GM19397 (cell line): ENCODE measurements at regions not wholly inside any gene's neighbourhood (a gene's known extent, or its start where the extent isn't known, plus 50 kb on each side); places are given as distances from the start of the nearest gene placed in this dataset.

Experiments used
- ATAC-seq: cut with Tn5 transposase; IDR thresholded peaks from one replicate; pipeline ENCODE4 v1.9.1; 2021; ENCODE audit warnings: mild to moderate bottlenecking, moderate library complexity; ENCODE audit not compliant: unreplicated experiment

DNA sequence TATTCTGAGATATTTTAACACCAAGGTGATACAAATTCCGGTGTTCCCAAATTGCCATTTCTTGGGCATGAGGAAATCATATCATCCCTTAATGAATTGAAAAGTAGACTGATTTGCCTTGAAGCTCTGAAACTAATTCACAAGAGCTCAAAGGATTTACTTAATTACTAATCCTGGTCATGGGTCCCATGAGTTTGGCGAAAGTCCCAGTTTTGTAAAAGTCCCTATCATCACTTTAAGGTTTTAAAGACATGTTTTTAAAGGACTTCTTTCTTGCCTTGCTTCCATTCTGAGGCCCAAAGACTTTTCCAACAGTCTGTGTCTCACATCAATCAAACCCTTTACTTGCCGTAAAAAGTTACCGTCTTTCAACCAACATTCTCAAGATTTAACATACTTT is 377.9 kb downstream of the DNAJB9 start:
- ATAC-seq: no peak

GRCh38 chr7:108972004-108972403 is 402.3 kb downstream of the DNAJB9 start:
- no peak for ATAC-seq

DNA sequence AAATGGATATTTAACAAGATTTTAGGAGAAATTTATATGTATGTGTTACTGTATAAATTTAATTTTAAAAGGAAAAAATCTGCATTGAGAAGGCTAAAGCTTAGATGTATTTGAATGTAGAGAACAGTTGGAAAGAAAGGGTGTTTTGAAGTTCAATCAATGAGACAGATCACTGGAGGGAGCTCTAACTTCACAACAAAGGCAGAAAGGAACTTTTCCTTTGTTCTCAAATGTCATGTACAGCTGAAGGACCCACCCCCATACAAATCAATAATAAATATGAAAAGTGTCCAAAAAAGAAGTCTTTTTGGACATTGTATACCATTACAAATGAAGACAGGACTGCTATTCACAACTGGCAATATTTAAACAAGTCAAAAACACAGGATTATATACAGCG is 403.4 kb downstream of the DNAJB9 start:
- no peak for ATAC-seq

GRCh38 chr7:108974641-108975040 is 405.0 kb downstream of the DNAJB9 start:
- no peak for ATAC-seq

DNA sequence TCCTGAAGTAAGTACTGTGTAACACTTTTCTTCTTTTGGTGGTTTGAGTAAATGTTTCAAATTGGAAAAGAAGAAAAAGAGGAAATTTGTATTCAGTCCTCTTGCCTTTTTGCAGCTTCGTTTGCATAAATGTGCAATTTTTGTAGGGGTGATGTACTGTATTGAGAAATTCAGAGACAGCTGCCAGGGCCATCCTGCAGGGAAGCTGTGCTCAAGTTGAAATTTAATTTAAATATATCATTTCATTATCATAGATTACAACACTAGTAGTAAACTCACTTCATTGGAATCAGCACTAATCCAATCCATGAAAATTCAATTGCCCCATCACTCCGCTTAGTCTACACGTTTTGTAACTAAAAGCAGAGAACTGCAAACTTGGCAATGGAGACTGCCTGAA is 415.4 kb downstream of the DNAJB9 start:
- no peak for ATAC-seq

DNA sequence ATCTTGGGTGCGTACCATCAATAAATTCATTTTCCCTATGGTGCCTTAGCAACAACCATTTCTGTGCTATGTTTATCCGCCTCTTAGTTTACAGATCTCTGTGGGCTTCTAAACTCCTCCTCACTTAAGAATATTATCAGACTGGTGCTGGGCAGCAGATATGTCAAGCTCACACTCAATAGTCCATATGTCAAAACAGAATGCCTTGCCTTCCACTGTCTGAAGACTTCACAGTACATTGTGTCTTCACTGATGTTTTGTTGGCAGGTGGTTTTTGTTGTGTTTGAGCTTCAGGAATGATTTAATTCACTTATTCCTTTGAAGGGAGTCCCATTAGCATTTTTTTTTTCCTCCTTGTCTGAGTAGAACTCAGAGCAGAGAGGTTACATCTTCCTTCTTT is 419.6 kb downstream of the DNAJB9 start:
- no peak for ATAC-seq

- ATAC-seq: no peak
Measured at GRCh38 chr7:108997480-108997879, 427.8 kb downstream of the DNAJB9 start.

DNA sequence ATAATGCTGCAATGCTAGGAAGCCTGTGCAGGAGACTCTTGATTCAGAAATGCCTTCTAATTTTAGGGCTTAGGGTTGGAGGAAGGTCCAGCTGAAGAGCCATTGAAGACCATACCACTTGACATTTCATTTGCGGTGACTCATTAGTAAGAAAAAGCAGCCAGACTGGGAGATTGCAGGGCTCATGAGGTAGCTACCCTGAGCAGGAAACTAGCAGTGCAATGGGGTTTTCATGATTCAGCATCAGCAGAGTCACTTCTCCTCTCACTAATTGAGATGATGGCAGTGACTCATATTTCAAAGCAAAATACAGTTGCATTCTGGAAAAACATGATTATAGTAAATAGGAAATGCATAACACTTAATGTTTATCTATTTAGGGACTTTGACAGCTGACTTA is 434.1 kb downstream of the DNAJB9 start:
- ATAC-seq: no peak

DNA sequence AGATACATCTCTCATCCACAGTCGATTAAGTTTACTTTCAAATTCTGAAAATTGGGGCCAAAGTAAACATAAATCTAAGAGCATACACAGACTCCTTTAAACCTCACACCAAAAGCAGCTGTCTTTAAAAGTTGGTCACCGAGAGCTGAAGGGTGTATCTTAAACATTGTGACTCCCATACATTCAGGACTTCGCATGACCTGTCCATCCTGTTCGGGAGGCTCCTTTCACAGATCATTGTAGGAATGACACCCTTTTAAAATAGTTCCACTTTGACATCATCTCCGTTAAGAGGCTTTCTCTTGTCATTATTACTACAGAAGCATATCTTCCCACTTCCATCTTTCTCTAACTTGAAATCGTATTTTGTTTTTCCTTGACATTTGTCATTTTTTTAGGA is 440.0 kb downstream of the DNAJB9 start:
- no peak for ATAC-seq

DNA sequence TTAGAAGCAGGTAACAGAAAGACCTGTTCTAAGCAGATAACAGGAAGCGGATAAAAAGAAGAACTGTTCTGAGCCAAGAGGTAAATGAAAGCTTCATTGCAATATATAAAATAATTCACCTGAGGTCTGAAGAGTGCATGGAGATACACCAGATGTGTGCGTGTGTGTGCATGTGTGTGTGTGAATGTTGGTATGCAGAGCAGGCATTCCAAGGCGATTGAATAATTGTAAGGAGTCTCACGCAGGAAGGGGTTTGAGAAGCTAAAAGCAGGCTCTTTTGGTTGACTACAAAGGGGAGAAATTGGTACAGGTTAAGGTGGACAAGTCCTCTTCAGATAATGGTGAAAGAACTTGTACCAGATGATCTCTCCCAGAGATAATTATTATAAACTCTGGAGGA is 450.6 kb downstream of the DNAJB9 start:
- no peak for ATAC-seq

DNA sequence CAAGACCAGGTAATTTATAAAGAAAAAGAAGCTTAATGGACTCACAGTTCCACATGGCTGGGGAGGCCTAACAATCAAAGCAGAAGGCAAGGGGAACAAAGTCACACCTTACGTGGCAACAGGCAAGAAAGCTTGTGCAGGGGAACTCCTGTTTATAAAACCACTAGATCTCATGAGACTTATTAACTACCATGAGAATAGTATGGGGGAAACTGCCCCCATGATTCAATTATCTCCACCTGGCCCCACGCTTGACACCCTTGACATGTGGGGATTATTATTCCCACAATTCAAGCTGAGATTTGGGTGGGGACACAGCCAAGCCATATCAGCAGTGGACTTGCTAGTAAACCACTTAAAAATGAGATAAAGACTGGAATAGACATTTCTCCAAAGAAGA is 451.7 kb downstream of the DNAJB9 start:
- ATAC-seq: no peak

GRCh38 chr7:109029866-109030265 is 460.2 kb downstream of the DNAJB9 start:
- ATAC-seq: no peak

GRCh38 chr7:109044691-109045090 is 475.0 kb downstream of the DNAJB9 start:
- no peak for ATAC-seq

DNA sequence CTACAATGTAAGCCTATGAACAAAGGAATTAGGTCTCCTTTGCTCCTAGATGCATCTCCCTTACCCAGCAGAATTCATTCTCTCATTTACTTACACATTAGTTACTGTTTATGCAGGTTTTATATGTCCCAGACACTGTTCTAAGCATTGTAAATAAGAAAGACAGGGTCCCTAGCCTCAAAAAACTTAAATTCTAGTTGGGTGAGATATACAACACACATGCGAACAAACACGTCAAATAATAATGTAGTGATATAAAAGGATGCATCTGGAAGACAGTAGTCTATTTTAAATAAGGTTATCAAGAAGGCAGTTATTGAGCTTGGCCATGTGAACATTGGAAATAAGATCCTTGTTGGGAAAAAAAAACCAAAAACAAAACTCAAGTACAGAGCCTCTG is 479.7 kb downstream of the DNAJB9 start:
- no peak for ATAC-seq

DNA sequence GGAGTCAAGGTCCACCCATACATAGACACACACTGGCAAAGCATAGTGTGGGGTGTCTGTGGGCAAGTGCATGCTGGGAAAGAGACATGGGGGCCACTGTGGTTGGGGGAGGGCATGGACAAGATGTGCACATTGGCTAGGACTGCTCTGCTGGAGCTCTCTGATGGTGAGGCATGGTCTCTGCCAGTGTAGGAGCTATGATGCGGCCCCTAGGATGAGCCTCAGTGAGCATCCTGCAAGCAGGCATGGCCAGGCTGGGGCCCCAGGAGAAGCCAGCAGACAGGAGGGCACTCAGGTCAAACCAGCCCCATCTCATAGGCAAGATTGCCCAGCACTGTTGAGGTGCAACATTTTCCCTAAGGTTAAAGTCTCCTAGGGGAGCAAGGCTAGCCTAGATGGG is 489.4 kb downstream of the DNAJB9 start:
- ATAC-seq: no peak

DNA sequence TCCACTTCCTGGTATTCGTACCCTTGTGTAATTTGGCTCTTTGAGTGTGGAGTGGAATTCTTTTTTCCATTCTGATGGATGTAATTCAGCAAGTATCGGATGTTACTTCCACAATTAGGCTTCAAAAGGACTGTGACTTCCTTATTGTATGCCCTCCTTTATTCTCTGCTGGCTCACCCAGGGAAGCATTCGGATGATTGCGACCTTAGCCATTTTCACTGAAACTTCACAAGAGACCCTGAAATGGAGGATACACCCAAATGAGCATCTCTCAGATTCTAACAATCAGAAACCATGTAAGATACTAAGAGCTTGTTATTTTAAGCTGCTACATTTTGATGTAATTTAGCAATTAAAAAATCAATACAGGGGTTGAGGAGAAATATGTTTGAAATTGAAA is 493.1 kb downstream of the DNAJB9 start:
- no peak for ATAC-seq

DNA sequence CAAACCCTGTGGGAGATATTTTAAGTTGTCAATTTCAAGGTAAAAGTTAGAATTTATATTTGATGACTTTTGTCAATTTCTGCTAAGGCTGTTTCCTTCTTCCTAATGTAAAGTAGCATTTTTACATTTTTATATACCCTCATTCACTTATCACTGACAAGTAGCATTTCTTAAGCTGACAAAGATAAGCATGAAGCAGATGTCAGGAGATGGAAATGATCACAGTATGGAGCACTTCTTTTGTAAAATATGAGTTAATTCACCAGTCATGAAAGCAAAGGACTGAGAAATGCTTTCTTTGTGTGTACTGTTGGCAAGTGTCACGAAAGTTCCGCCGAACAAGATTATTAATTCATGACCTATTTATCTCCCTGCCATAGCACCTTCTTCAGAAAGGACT is 503.9 kb downstream of the DNAJB9 start:
- ATAC-seq: no peak

DNA sequence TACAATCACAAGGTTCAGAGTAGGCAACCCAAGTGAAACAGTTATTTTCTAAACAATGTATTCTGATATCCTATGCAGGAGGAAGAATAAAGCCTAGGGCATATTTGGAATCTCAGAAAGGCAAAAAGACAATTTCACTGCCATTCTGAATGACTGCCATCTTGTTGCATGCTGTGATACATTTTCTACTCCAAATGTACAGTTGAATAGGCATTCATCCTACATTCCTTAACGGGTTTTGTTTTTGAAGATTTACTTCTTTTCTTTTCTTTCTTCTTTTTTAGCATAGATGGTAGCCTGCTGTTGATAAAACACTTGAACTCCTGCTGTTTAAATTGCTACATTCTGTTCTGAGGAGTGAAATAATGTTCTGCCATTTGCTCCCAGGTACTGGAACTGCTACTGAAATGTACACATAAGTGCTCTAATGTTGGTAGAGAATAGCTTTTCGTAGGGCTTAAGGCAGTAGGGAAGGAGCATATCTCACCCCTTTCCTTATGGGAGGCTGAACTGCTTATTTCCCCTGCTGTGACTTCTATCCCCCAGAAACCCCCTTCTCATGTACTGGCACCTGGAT is 506.8 kb downstream of the DNAJB9 start:
- ATAC-seq: no peak

GRCh38 chr7:109091042-109091441 is 521.4 kb downstream of the DNAJB9 start:
- ATAC-seq: no peak

DNA sequence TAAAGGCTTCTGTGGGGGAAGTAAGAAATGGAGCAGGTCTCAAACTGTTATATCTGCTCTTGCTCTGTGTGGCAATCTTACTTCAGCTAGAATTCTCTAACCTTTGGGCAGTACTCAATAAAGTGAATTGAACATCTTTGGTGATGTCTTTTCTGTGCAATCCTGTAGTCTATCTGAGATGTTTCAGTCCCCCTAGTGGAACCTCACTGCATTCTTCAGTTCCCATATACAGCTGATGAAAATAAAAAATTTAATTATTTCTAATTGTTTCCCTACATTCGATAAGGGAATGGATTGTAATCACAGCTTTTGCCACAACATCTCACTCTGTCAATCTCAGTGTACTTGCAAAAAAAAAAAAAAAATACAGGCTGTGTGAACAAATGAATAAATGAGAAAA is 522.6 kb downstream of the DNAJB9 start:
- ATAC-seq: no peak

DNA sequence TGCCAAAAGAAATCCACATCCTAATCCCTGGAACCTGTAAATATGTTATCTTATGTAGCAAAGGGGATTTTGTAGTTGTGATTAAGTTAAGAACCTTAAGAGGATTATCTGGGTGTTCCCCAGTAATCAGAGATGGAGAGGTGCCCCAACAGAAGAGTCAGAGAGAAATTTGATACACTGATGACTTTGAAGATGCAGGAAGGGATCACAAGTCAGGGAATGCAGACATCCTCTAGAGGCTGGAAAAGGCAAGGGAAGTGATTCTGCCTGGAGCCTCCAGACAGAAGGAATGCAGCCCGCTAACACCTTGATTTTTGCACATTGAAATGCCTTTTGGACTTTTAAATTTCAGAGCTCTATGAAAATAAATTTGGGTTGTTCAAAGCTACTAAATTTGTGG is 531.7 kb downstream of the DNAJB9 start:
- ATAC-seq: no peak

DNA sequence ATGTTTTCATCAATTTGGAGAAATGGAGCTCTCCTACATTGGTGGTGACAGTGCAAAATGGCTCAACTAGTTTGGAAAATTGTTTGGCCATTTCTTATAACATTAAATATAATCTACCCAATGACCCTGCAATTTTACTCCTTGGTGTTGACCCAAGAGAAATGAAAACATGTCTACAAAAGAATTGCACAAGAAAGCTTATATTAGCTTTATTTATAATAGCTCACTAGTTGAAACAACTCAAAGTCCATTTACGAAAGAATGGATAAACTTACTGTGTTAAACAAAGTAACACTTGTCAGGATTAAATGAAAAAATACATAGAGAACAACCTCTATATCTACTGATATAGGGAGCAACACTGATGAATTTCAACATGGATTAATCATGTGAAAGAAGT is 539.9 kb downstream of the DNAJB9 start:
- no peak for ATAC-seq

DNA sequence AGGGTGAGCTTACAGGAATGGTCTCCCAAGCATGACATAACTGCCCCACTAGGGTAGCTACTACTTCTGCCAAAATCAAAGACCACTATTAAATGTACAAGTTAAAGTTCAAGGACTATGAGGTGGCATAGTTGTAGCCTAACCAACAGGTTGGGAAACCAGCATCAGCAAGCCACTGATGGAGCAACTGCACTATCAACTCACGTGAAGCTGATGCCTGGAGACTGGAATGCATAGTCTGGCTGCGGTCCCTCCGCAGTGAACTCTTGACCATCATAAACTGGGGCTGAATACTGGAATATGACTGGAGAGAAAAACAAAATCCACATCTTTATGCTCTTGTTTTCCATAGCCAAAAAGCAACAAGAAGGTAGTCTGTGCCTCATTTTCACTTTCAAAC is 541.4 kb downstream of the DNAJB9 start:
- ATAC-seq: no peak
